SK-N-SH treated with all-trans-retinoic acid at 6 μM for 48 hours (cell line): ENCODE measurements at regions not wholly inside any gene's neighbourhood (a gene's known extent, or its start where the extent isn't known, plus 50 kb on each side); places are given as distances from the start of the nearest gene placed in this dataset.

Experiments used
- ATAC-seq: fragments of 200-7000 bp; cut with Tn5 transposase; 3 replicates; pipeline ENCODE4 v1.9.1; 2020; ENCODE audit warnings: mild to moderate bottlenecking, moderate library complexity
- ARNTL ChIP-seq: fragments of 450-650 bp; formaldehyde crosslinking; IDR thresholded peaks from 2 replicates; pipeline ENCODE4 v1.5.0; 2020; ENCODE audit warnings: low read depth, mild to moderate bottlenecking, moderate library complexity, borderline replicate concordance
- BACH2 ChIP-seq: fragments of 250-450 bp; sonication (Bioruptor Pico); IDR thresholded peaks from 2 replicates; pipeline ENCODE4 v1.9.0; 2021; ENCODE audit warnings: mild to moderate bottlenecking, borderline replicate concordance
- ESRRG ChIP-seq: fragments of 250-450 bp; sonication (Bioruptor Pico); IDR thresholded peaks from 2 replicates; pipeline ENCODE4 v1.6.1; 2021; ENCODE audit warnings: mild to moderate bottlenecking
- GLIS3 ChIP-seq: fragments of 250-450 bp; sonication (Bioruptor Pico); IDR thresholded peaks from 2 replicates; pipeline ENCODE4 v1.5.0; 2020; ENCODE audit warnings: mild to moderate bottlenecking, moderate library complexity
- ISL1 ChIP-seq: fragments of 250-450 bp; sonication (Bioruptor Pico); IDR thresholded peaks from 2 replicates; pipeline ENCODE4 v2.1.2; 2022; ENCODE audit warnings: mild to moderate bottlenecking, moderate library complexity
- PPARA ChIP-seq: fragments of 250-450 bp; sonication (Bioruptor Pico); IDR thresholded peaks from 2 replicates; pipeline ENCODE4 v1.5.0; 2020; ENCODE audit warnings: mild to moderate bottlenecking, borderline replicate concordance
- RARB ChIP-seq: fragments of 250-450 bp; sonication (Bioruptor Pico); IDR thresholded peaks from 2 replicates; pipeline ENCODE4 v1.8.0; 2021; ENCODE audit warnings: mild to moderate bottlenecking, moderate library complexity
- TCF4 ChIP-seq: fragments of 250-450 bp; sonication (Bioruptor Pico); IDR thresholded peaks from 2 replicates; pipeline ENCODE4 v1.8.0; 2021; ENCODE audit warnings: mild to moderate bottlenecking, moderate library complexity, borderline replicate concordance
- TOX ChIP-seq: fragments of 250-450 bp; sonication (Bioruptor Pico); IDR thresholded peaks from 2 replicates; pipeline ENCODE4 v1.8.0; 2021; ENCODE audit warnings: mild to moderate bottlenecking, moderate library complexity, borderline replicate concordance
- ZC3H10 ChIP-seq: fragments of 250-450 bp; sonication (Bioruptor Pico); IDR thresholded peaks from 2 replicates; pipeline ENCODE4 v1.5.1; 2021; ENCODE audit warnings: mild to moderate bottlenecking, moderate library complexity
- ZFP30 ChIP-seq: fragments of 450-650 bp; formaldehyde crosslinking; IDR thresholded peaks from 2 replicates; pipeline ENCODE4 v1.5.0; 2022; ENCODE audit warnings: mild to moderate bottlenecking, moderate library complexity
- ZNF565 ChIP-seq: fragments of 450-650 bp; formaldehyde crosslinking; conservative IDR thresholded peaks from 2 replicates; pipeline ENCODE4 v1.5.0; 2020; ENCODE audit warnings: low read depth, mild to moderate bottlenecking, moderate library complexity
- ZNF70 ChIP-seq: fragments of 450-650 bp; formaldehyde crosslinking; IDR thresholded peaks from 2 replicates; pipeline ENCODE4 v1.5.0; 2020; ENCODE audit warnings: mild to moderate bottlenecking, moderate library complexity
- ZNF8 ChIP-seq: fragments of 450-650 bp; formaldehyde crosslinking; IDR thresholded peaks from 2 replicates; pipeline ENCODE4 v1.5.0; 2020; ENCODE audit warnings: mild to moderate bottlenecking, moderate library complexity
- TF ChIP-seq, protein P1 (sequence below): fragments of 250-450 bp; sonication (Bioruptor Pico); IDR thresholded peaks from 2 replicates; pipeline ENCODE4 v1.5.0; 2020; ENCODE audit warnings: mild to moderate bottlenecking, moderate library complexity
- TF ChIP-seq, protein P2 (sequence below): fragments of 250-450 bp; sonication (Bioruptor Pico); IDR thresholded peaks from 2 replicates; pipeline ENCODE4 v1.8.0; 2021; ENCODE audit warnings: low read depth, mild to moderate bottlenecking, moderate library complexity, borderline replicate concordance
- TF ChIP-seq, protein P3 (sequence below): fragments of 250-450 bp; sonication (Bioruptor Pico); IDR thresholded peaks from 2 replicates; pipeline ENCODE4 v1.8.0; 2020; ENCODE audit warnings: mild to moderate bottlenecking, moderate library complexity, borderline replicate concordance
- TF ChIP-seq, protein P4 (sequence below): fragments of 250-450 bp; sonication (Bioruptor Pico); IDR thresholded peaks from 2 replicates; pipeline ENCODE4 v1.5.1; 2021; ENCODE audit warnings: mild to moderate bottlenecking, moderate library complexity
- TF ChIP-seq, protein P5 (sequence below): fragments of 250-450 bp; sonication (Bioruptor Pico); IDR thresholded peaks from 2 replicates; pipeline ENCODE4 v1.5.1; 2020; ENCODE audit warnings: low read depth, mild to moderate bottlenecking, moderate library complexity

DNA sequence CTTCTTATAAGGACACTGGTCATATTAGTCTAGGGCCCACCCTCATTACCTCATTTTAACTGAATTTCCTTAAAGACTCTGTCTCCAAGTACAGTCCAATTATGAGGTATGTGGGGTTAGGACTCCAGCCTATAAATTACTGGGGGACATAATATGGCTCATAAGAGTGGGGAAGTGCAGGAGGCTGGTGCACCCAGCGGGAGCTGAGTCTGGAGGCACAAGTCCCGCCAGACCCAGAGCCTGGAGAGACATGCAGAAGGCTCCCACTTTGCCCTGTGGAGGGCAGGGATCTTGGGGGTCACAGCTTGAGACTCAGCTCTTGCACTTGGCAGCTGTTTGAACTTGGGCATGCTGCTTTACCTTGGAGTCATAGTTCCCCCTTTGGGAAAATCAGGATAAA lies 250.4 kb downstream of the RHOU start (continued):
- TF ChIP-seq, protein P1, sequence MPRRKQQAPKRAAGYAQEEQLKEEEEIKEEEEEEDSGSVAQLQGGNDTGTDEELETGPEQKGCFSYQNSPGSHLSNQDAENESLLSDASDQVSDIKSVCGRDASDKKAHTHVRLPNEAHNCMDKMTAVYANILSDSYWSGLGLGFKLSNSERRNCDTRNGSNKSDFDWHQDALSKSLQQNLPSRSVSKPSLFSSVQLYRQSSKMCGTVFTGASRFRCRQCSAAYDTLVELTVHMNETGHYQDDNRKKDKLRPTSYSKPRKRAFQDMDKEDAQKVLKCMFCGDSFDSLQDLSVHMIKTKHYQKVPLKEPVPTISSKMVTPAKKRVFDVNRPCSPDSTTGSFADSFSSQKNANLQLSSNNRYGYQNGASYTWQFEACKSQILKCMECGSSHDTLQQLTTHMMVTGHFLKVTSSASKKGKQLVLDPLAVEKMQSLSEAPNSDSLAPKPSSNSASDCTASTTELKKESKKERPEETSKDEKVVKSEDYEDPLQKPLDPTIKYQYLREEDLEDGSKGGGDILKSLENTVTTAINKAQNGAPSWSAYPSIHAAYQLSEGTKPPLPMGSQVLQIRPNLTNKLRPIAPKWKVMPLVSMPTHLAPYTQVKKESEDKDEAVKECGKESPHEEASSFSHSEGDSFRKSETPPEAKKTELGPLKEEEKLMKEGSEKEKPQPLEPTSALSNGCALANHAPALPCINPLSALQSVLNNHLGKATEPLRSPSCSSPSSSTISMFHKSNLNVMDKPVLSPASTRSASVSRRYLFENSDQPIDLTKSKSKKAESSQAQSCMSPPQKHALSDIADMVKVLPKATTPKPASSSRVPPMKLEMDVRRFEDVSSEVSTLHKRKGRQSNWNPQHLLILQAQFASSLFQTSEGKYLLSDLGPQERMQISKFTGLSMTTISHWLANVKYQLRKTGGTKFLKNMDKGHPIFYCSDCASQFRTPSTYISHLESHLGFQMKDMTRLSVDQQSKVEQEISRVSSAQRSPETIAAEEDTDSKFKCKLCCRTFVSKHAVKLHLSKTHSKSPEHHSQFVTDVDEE (CRISPR knock-in tag) = no peak
- TF ChIP-seq, protein P2, sequence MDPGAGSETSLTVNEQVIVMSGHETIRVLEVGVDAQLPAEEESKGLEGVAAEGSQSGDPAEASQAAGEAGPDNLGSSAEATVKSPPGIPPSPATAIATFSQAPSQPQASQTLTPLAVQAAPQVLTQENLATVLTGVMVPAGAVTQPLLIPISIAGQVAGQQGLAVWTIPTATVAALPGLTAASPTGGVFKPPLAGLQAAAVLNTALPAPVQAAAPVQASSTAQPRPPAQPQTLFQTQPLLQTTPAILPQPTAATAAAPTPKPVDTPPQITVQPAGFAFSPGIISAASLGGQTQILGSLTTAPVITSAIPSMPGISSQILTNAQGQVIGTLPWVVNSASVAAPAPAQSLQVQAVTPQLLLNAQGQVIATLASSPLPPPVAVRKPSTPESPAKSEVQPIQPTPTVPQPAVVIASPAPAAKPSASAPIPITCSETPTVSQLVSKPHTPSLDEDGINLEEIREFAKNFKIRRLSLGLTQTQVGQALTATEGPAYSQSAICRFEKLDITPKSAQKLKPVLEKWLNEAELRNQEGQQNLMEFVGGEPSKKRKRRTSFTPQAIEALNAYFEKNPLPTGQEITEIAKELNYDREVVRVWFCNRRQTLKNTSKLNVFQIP (CRISPR knock-in tag) = no peak

DNA sequence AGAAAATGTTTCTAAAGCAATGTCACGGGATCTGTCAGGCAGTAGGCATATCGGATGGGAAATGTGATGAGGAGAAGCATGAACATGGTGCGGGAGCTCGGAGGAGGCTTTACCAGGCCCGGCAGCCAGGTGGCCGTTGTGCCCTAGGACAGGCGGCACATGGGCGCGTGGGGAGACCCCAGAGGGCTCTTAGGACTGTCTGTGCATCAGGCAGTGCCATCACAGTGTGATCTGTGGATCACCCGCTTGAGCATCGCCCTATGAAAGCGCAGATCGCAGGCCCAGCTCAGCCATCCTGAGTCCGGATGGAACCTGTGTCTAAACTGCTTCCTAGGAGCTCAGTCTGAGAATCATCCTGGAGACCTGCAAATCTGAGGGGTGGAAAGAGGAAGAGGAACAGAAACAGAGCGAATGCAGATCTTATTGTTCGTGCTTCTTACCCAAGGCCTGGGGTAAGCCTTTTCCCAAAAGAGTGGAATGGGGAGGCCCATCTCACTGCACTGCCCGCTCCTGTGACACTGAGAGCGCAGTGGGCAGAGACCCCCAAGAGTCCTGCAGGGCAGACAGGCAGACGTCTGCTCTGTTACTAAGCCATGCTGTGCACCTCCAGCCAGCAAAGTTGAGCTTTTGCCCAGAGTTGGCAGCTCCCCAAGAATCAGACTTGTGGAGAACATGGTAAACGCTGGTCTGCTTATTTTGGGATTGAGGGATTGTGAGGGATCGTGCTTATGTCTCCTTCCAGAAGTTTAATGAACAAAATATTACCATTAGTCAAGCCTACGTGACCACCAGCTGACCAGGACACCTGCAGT lies 251.0 kb downstream of the RHOU start:
- no peak for TF ChIP-seq ESRRG (CRISPR knock-in tag)
- TF ChIP-seq, protein P3, sequence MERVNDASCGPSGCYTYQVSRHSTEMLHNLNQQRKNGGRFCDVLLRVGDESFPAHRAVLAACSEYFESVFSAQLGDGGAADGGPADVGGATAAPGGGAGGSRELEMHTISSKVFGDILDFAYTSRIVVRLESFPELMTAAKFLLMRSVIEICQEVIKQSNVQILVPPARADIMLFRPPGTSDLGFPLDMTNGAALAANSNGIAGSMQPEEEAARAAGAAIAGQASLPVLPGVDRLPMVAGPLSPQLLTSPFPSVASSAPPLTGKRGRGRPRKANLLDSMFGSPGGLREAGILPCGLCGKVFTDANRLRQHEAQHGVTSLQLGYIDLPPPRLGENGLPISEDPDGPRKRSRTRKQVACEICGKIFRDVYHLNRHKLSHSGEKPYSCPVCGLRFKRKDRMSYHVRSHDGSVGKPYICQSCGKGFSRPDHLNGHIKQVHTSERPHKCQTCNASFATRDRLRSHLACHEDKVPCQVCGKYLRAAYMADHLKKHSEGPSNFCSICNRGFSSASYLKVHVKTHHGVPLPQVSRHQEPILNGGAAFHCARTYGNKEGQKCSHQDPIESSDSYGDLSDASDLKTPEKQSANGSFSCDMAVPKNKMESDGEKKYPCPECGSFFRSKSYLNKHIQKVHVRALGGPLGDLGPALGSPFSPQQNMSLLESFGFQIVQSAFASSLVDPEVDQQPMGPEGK = no peak
- TF ChIP-seq, protein P4, sequence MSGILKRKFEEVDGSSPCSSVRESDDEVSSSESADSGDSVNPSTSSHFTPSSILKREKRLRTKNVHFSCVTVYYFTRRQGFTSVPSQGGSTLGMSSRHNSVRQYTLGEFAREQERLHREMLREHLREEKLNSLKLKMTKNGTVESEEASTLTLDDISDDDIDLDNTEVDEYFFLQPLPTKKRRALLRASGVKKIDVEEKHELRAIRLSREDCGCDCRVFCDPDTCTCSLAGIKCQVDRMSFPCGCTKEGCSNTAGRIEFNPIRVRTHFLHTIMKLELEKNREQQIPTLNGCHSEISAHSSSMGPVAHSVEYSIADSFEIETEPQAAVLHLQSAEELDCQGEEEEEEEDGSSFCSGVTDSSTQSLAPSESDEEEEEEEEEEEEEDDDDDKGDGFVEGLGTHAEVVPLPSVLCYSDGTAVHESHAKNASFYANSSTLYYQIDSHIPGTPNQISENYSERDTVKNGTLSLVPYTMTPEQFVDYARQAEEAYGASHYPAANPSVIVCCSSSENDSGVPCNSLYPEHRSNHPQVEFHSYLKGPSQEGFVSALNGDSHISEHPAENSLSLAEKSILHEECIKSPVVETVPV = no peak
- TF ChIP-seq BACH2 (CRISPR knock-in tag) = no peak
- TF ChIP-seq ISL1 = no peak
- TF ChIP-seq, protein P5, sequence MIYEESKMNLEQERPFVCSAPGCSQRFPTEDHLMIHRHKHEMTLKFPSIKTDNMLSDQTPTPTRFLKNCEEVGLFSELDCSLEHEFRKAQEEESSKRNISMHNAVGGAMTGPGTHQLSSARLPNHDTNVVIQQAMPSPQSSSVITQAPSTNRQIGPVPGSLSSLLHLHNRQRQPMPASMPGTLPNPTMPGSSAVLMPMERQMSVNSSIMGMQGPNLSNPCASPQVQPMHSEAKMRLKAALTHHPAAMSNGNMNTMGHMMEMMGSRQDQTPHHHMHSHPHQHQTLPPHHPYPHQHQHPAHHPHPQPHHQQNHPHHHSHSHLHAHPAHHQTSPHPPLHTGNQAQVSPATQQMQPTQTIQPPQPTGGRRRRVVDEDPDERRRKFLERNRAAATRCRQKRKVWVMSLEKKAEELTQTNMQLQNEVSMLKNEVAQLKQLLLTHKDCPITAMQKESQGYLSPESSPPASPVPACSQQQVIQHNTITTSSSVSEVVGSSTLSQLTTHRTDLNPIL (CRISPR knock-in tag) = no peak
- TF ChIP-seq, protein P2 (CRISPR knock-in tag) = no peak
- TF ChIP-seq, protein P1 (CRISPR knock-in tag) = no peak
- no peak for TF ChIP-seq TOX (CRISPR knock-in tag)
- no peak for TF ChIP-seq ZNF70
- TF ChIP-seq ARNTL = no peak
- no peak for TF ChIP-seq ZFP30 (CRISPR knock-in tag)
- no peak for TF ChIP-seq GLIS3
- TF ChIP-seq ZC3H10 (CRISPR knock-in tag) = no peak
- TF ChIP-seq TCF4 (CRISPR knock-in tag) = no peak
- TF ChIP-seq PPARA (CRISPR knock-in tag) = no peak
- no peak for TF ChIP-seq ZNF565 (CRISPR knock-in tag)
- no peak for TF ChIP-seq ZNF8 (CRISPR knock-in tag)
- no peak for TF ChIP-seq RARB (CRISPR knock-in tag)
- peak; percentile 27; the same call in 1 of the 3 replicates for ATAC-seq
